Suppressor macrophage (primary cell): ENCODE measurements at regions not wholly inside any gene's neighbourhood (a gene's known extent, or its start where the extent isn't known, plus 50 kb on each side); places are given as distances from the start of the nearest gene placed in this dataset.
A peak's percentile ranks its signal among the peaks of the same experiment; 100 is the strongest.

Experiments
- DNase-seq, 4 experiments: peaks; one replicate each; pipeline ENCODE4 v3.0.0-alpha.2; 2020 to 2022

- no peak for DNase-seq
Measured at GRCh38 chr2:216285701-216286100, 86.6 kb downstream of the MARCHF4 start.

DNA sequence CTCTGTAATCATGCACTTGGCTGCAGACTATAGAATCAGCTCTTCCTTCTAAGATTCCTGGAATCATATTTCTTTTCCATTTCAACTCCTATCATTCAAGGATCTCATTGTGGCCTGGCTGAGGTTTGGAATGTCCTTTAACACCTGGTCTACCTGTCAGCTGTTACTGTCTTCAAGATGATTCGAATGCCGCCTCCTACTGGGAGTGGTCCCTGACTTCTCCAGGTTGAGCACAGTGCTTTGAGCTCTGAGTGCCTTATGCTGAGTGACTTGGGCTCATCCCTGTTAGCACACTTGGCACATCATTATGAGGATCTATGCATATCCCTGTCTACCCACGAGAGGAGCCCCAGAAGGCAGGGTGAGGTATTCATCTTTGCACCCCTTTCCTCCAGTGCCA lies 87.6 kb downstream of the MARCHF4 start:
- DNase-seq = no peak

DNA sequence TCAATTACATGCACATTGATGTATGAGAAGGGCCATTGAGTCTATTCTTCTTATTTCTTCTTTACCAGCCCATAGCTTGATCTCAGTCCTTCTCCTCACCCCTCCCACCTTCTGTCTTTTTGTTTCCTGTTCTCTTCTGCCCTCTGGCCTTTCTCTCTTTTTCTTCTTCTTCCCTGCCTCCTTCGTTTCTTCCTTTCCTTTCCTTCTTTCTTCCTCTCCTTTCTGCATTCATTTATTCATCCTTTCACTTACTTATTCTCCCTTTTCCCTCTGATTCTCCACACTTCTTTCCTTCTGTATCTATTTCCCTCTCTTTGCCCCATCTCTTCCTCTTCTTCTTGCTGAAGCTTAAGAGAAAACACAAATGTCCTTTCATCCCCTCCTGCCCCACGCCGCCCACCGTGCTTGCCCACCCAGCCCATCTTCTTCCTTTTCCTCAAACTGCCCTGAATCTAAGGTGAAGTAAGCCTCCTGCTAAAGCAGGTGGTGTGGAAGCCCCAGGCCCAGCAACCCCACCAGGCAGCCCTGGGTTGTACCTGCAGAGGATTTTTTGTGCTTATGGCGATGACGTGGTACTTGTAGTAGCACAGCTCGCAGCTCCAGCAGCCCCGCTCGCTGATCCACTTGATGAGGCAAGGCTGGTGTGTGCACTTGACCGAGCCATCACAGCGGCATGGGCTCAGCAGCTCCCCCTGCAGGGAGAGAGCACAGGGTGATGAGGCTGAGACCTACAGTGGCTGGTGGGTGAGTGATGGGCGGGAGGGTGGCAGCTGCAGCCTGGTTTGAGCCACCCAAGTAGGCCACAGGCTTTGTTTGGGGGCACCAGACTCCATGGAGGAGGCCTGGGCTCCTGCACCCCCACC lies 89.0 kb downstream of the MARCHF4 start:
- peak in 3 of 4 experiments; percentile 11 to 51 (median 37) for DNase-seq

DNA sequence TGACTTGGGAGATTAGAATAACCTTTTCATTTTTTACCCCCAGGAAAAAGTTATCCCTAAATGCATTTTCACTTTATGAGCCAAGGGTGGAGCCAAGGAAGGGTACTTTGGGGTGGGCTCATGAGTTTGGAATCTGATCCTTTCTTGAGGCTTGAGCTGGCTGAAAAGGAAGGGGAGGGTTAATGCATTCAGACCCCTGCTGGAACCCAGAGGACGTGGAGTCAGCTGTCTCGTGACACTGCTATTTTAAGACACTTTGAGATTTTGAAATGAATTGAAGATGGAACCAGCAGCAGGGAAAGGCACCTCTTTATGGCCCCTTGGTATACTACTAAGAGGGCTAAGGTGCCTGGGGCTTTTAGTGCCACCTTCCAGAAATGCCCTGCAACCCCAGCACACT lies 90.4 kb downstream of the MARCHF4 start:
- DNase-seq = no peak

GRCh38 chr2:216281316-216281715 lies 91.0 kb downstream of the MARCHF4 start:
- no peak for DNase-seq

DNA sequence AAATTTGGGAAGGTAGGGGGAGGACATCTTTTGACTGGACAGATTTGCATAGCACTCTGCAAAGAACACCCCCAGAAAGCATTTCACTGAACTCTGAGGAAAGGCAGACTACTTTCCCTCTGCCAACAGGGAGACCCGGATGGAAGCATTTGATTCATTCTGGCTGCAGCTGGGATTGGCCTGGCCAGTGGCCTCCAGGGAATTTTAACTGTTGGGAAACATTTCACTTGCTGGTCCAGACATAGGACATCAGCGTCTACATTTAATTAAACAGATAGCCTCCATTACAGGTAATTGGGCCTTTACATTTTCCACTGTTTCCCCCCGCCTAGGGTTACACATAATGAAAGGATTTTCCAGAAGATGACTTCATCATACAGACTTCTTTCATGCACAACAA lies 92.8 kb downstream of the MARCHF4 start:
- DNase-seq = no peak

GRCh38 chr2:216279031-216279430 lies 93.3 kb downstream of the MARCHF4 start:
- DNase-seq = no peak

- no peak for DNase-seq
Measured at GRCh38 chr2:216275890-216276289, 96.4 kb downstream of the MARCHF4 start.

DNA sequence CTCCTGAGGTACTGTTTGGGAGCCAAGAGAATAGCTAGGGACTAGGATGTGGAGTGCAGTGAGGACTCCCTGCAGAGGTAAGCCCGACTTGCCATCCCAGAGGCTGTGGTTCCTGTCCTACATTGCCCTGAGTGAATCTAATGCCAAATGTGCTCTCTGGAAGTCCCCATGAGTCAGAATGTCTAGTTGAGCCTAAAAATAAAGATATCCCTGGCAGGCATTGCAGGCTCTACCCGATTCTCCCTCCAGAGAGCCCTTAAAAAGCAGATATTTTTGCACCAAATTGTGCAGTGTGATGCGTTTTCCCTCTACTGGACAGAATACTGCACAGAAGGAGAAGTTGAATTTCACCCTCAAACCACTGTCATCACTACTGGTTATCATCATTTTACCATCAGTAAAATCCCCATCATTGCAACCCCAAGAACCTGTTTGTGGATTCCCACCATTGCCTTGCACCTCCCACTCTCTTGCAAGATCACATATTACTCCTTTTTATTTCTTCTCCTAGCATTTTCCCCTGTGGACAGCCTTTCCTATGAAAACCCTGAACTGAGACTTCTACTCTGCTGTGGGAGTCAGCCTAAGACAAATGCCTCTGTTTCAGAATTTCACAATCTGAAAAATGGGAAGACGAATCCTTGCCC lies 98.0 kb downstream of the MARCHF4 start:
- DNase-seq = peak in 3 of 4 experiments; percentile 36 to 41 (median 38)

DNA sequence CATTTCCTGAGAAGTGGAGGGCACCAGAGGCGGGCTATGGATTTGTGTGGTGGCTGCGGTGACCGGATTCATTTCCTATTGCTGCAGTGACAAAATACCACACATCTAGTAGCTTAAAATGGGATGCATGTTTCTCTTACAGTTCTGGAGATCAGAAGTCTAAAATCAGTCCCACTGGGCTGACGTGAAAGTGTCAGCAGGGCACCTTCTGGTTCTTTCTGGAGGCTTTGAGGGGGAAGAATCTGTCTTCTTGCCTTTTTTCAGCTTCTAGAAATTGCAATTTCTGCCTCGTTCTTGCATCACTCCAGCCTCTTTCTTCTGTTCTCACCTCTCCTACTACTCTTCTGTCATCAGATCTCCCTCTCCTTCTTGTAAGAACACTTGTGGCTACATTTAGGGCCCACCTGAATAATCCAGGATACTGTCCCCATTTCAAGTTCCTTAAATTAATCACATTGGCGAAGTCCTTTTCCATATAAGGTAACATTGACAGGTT lies 111.2 kb downstream of the MARCHF4 start:
- no peak for DNase-seq

DNA sequence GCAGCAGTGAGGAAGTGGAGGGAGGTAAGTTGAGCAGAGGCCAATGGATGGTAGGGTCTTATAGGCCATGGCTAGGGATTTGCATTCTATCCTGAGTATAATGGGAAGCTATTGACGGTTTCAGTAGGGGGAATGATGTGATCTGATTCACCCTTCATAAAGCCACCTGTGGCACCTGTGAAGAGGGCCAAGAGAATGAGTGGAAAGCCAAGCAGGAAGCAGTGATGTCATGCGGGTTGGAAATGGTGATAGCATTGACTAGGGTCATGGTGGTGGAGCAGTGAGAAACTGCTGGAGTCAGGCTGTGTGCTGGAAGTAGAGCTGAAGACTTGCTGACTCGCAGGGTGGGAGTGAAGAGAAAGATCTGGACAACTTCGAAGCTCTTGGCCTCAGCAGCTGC lies 111.7 kb downstream of the MARCHF4 start:
- DNase-seq = no peak

DNA sequence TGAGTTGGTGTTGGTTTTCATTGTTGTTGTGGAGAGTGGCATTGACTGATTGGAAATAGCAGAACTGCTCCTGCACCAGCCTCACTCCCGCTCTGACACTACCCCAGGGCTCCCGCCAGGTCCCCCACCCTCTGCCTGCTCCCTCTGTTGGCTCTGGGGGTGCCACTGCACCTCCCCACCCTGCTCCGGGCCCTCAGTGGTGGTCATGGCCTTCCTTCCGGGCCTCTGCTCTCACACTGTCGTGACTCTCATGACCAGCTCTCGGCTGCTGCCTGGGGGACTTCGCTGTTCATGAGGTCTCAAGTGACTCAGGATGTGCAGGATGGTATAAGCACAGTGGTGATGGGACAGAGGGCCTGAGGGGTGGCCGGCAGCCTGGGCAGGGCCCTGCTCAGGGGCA lies 113.2 kb downstream of the MARCHF4 start:
- no peak for DNase-seq

DNA sequence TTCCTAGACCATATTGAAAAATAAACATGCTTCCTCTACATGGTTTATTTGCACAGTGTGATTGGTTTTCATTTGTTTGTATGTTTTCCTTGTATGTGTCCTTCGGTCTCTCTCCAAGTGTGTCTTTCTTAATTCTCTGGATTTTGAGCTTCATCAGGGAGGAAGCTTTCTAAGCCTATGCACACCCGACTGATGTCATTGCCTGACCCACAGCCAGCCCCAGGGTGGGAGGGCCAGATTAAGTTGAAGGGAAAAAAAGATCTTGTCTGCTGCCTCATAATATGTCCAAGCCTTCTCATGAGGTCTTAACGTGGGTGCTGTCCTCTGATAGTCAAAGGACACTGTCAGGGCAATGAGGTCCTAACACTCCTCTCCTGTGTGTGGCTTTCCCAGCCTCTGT lies 115.2 kb downstream of the MARCHF4 start:
- no peak for DNase-seq
